ENCODE measurements at regions not wholly inside any gene's neighbourhood (a gene's known extent, or its start where the extent isn't known, plus 50 kb on each side); places are given as distances from the start of the nearest gene placed in this dataset.

DNA sequence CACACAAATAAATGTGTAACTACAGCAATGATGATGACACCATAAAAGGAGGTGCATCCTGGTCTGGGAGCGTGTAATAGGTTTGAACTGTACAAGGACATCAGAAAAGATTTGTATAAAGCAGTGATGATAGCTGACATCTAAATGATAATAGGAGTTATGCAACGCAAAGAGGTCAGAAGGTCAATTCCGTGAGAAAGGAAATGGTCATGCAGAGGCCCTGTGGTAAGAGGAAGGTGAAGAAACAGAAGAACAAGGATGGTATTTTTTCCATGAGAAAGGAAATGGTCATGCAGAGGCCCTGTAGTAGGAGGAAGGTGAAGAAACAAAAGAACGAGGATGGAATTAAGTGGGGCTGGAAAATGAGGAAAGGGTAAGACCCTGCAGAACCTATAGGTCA, 106.7 kb upstream of the TMPO start:
- TF ChIP-seq GATA2 (IDR thresholded peaks at IDR 0.05; ENCODE audit: low read depth, low read length) = no peak
- TF ChIP-seq GATA3 (IDR thresholded peaks at IDR 0.05; ENCODE audit: low read depth, low read length) = no peak

All from SH-SY5Y (cell line).